Astrocyte of the hippocampus (primary cell): ENCODE measurements at regions not wholly inside any gene's neighbourhood (a gene's known extent, or its start where the extent isn't known, plus 50 kb on each side); places are given as distances from the start of the nearest gene placed in this dataset.
"Not testable (repeated sequence)": the region's sequence is repeated elsewhere in the genome, so short reads cannot be mapped to it uniquely, and the experiment has no call there.

ENCODE experiments used
- DNase-seq: peaks from one replicate; pipeline ENCODE4 v3.0.0; 2011; ENCODE audit warnings: low read depth, low spot score

DNA sequence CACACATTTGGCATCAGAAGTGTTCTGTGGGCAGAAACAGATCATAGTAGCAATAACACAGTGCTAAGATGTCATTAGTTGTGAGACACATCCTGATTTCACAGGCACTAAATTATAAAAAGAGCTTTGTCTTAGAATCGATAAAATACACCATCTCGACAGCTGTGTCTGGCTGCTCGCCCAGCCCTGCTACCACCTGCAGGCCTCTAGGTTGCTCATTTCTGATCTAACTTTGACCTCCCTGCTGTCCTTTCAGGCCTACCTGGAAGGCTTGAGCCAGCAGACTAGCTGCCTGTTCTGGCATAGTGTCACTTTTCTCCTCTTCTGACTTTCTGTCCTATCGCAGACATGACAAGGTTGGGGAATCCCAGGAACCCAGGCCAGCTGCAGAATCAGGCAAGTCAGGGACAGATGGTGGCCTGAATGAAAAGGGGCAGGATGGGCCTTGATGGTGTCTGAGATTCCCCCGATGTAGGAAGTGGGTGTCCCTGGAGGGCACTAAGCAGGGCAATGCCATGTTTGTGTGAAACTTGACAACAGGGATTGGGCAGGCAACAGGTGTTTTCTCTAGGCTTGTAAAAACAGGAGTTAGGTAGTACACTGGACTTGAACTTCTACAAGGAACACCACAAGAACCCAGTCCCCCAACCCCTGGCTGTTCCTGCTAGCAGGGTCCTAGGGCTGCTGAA is 66.6 kb upstream of the RHOU start:
- no peak for DNase-seq

DNA sequence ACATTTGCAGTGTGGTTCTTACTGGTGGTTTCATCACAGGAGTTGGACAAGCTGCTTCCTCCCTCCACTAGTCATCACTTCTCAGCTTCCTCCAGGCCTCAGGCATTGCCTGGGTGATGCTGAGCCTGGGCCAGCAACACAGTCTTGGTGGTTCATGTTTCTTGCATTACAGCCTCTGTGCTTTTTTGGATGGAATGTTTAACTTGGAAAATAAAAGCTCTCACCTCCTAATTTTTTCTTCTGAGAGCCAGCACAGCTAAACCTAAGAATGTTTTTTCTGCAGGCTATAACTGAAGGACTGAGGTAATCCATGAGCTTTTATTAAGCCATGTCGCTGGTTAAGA is 66.1 kb upstream of the RHOU start:
- peak; percentile 8 for DNase-seq

DNA sequence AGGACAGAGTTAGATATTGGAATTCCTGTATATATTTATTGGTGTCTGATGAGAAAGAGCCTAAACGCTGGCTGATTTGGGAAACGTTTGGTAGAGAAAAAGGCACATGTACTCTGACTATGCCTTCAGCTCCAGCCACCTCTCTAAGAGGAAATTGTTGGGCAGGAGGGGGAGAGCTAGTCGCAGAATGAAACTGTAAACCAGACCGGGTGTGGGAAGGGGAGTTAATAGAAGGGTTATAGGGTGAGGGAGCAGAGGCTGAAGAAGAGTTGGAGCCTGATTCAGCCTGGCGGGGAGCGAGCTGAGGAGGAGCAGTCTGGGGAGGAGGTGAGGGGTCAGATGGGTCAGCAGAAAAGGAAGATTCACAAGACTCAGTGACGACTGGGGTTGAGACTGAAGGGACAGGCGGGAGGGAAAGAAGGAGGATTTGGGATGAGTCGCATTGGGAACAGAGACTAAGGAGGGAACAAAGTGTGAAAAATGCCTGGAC is 54.2 kb upstream of the RHOU start:
- DNase-seq, result not testable (repeated sequence)

DNA sequence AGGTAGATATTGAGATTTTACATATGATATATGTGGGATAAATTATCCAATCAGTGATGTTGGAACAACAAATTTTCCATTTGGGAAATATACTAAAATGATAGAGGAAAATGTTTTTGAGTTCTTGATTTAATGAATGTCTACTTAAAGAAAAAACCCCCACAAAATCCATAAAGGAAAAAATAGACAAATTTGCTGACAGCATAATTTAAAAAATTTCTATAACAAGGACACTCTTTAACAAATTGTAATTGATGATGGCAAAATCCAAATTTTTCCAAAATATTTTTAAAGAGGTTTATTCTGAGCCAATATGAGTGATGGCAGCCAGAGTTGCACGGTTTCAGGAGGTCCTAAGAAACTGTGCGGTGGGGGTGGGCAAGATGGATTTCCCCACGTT is 51.9 kb upstream of the RHOU start:
- DNase-seq, result no peak

DNA sequence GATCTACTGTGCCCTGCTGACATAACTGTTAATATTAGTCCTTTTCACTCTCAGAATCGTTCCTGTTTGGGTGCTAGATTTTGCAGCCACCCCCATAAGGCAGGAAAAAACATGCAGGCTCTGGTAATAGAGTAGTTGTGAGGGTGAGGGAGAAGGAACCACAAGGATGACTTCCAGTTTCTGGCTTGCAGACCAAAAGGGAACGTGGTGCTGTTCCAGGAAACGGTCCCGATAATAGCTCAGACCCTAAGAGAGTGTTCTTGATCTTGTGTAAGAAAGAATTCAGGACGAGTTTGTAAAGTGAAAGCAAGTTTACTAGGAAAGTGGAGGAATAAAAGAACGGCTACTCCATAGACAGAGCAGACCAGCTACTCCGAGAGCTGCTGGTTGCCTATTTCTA is 50.7 kb upstream of the RHOU start:
- no peak for DNase-seq

DNA sequence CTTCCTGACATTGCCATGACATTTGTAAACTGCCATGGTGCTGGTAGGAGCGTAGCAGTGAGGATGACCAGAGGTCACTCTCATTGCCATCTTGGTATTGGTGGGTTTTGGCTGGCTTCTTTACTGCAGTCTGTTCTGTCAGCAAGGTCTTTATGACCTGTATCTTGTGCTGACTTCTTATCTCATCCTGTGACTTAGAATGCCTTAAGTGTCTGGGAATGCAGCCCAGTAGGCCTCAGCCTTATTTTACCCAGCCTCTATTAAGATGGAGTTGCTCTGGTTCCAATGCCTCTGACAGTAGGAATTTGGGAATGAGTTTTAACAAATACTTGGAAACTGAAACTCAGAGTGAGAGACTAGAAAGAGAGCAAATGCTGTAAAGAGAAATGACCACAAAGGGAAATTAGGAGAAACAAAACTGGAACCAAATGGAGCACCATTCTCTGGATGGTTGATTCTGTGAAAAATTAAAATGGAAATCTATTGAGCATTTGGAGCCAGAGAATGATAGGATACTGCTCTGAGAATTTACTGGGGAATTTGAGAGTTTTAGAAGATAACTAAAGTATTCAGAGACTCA is 50.1 kb upstream of the RHOU start:
- DNase-seq, result no peak
